ENCODE measurements at regions not wholly inside any gene's neighbourhood (a gene's known extent, or its start where the extent isn't known, plus 50 kb on each side); places are given as distances from the start of the nearest gene placed in this dataset.

- no peaks in the 10 kb centered on the region for H4K20me1 ChIP-seq (ENCODE audit: insufficient read depth)
- ATAC-seq (no peak), DNase-seq (ENCODE audit: low read depth, low spot score) (no peak)
- ChIA-PET CTCF (no interaction called here), RAD21 (ENCODE audit: low non-redundant PET in 1 of 2, low total read pairs in 2 of 2, uncharacterized antibody in 2 of 2, unreplicated experiment in 2 of 2) (no interaction called here), POLR2A (no interaction called here)
- no peak overlapping the region for H3K27ac ChIP-seq (ENCODE audit: low read depth, low read length)
- no peaks in the 10 kb centered on the region for H3K9me3 ChIP-seq (ENCODE audit: control insufficient read depth in 1 of 2, insufficient read depth in 1 of 2, low read depth in 1 of 2, low read length in 2 of 2)
- intact Hi-C loops (cut with micrococcal nuclease) = no loop called here
- no peak overlapping the region for H3K4me3 ChIP-seq (replicated peaks in 1 of 2; ENCODE audit: low read depth in 1 of 2, low read length in 2 of 2)
- no peaks in the 10 kb centered on the region for H3K9me2 ChIP-seq (ENCODE audit: insufficient read depth)
- H3K4me2 ChIP-seq (ENCODE audit: low read length) = no peak overlapping the region
- no peaks in the 10 kb centered on the region for H3K27me3 ChIP-seq (ENCODE audit: insufficient read depth, low read length)
- H3K36me3 ChIP-seq (ENCODE audit: control insufficient read depth in 1 of 2, insufficient read depth in 2 of 2, low read length in 2 of 2) = no peaks in the 10 kb centered on the region
- H3K79me2 ChIP-seq (ENCODE audit: insufficient read depth, low read length) = no peaks in the 10 kb centered on the region
- TF ChIP-seq EGR1 (IDR thresholded peaks at IDR 0.05; ENCODE audit: low read depth) (no peak), CEBPB (IDR thresholded peaks at IDR 0.05; ENCODE audit: low read depth) (no peak), POLR2AphosphoS5 (IDR thresholded peaks at IDR 0.05; ENCODE audit: low read depth, low read length) (no peak), POLR2A (IDR thresholded peaks at IDR 0.05; ENCODE audit: borderline replicate concordance, extremely low read depth, insufficient read depth, insufficient read length) (no peak), SP1 (IDR thresholded peaks at IDR 0.05; ENCODE audit: low read depth) (no peak), ZFX (IDR thresholded peaks at IDR 0.05) (no peak), RAD21 (IDR thresholded peaks at IDR 0.05; ENCODE audit: low read depth) (no peak), ZBTB33 (IDR thresholded peaks at IDR 0.05; ENCODE audit: extremely low read depth, insufficient replicate concordance, low read length) (no peak), SIN3A (IDR thresholded peaks at IDR 0.05; ENCODE audit: low read depth) (no peak), ZNF274 (IDR thresholded peaks at IDR 0.05; ENCODE audit: low read depth, low read length) (no peak), JUND (IDR thresholded peaks at IDR 0.05) (no peak)
- TF ChIP-seq, protein P1, sequence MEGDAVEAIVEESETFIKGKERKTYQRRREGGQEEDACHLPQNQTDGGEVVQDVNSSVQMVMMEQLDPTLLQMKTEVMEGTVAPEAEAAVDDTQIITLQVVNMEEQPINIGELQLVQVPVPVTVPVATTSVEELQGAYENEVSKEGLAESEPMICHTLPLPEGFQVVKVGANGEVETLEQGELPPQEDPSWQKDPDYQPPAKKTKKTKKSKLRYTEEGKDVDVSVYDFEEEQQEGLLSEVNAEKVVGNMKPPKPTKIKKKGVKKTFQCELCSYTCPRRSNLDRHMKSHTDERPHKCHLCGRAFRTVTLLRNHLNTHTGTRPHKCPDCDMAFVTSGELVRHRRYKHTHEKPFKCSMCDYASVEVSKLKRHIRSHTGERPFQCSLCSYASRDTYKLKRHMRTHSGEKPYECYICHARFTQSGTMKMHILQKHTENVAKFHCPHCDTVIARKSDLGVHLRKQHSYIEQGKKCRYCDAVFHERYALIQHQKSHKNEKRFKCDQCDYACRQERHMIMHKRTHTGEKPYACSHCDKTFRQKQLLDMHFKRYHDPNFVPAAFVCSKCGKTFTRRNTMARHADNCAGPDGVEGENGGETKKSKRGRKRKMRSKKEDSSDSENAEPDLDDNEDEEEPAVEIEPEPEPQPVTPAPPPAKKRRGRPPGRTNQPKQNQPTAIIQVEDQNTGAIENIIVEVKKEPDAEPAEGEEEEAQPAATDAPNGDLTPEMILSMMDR (IDR thresholded peaks at IDR 0.05 in 2 of 3, conservative IDR thresholded peaks at IDR 0.05 in 1 of 3; ENCODE audit: borderline replicate concordance in 1 of 3, insufficient read depth in 1 of 3, low read depth in 2 of 3, low read length in 2 of 3) = no peak
- TF ChIP-seq, protein P2, sequence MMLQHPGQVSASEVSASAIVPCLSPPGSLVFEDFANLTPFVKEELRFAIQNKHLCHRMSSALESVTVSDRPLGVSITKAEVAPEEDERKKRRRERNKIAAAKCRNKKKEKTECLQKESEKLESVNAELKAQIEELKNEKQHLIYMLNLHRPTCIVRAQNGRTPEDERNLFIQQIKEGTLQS (IDR thresholded peaks at IDR 0.05) = no peak
- TF ChIP-seq, protein P3, sequence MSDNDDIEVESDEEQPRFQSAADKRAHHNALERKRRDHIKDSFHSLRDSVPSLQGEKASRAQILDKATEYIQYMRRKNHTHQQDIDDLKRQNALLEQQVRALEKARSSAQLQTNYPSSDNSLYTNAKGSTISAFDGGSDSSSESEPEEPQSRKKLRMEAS (IDR thresholded peaks at IDR 0.05) = no peak
- no TSS peak for BruUV-seq (replicated peaks)
- no peaks in the 10 kb centered on the region for H3K4me1 ChIP-seq (ENCODE audit: control insufficient read depth in 1 of 2, insufficient read depth in 2 of 2, low read length in 2 of 2)
- H3K9ac ChIP-seq (ENCODE audit: low read length) = no peak overlapping the region
- no peak overlapping the region for H2AFZ ChIP-seq (ENCODE audit: low read depth, low read length, poor library complexity, severe bottlenecking)
Measured at GRCh38 chr13:34512817-34513216, 429.3 kb upstream of the NBEA start.
